Transverse colon (tissue), 1 donor: ENCODE measurements at regions not wholly inside any gene's neighbourhood (a gene's known extent, or its start where the extent isn't known, plus 50 kb on each side); places are given as distances from the start of the nearest gene placed in this dataset.

Experiments used
- EP300 ChIP-seq: sonication (generic); formaldehyde crosslinking; IDR thresholded peaks from one replicate; pipeline ENCODE4 v1.6.1; 2017; ENCODE audit warnings: antibody characterized with exemption, low read depth
- POLR2A ChIP-seq: fragments of 450-650 bp; IDR thresholded peaks from one replicate; pipeline ENCODE4 v1.6.1; 2016; ENCODE audit warnings: antibody characterized with exemption, mild to moderate bottlenecking, moderate library complexity

DNA sequence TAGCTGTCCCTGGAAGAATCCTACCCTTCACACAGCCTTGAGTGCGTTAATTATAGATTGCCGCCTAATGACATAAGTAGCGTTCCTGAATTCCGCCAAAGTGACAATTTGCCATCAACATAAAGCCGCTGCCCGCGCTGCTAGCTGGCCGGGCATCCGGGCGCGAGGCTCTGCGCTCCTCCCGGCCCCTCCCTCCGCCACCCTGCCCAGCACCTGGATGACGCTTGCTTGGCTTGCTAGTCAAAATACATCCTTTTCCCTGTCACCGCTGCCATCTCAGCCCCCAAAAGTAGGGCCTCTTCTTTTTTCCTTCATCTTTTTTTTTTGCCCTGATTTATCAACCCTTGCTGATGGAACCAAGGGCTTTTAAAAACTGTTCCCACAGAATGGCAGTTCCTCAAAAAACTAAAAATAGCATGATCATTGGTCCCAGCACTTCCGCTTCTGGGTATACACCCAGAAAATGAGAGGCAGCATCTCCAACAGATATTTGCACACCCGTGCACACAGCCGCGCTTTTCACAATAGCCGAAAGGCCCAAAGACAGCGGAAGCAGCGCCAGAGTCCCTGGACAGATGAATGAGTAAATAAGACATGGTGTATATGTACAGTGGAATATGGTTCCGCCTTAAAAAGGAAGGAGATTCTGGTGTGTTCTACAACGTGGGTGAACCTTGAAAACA, 235.2 kb downstream of the BCL11B start:
- TF ChIP-seq EP300 (no peak), POLR2A (no peak)
